HepG2 (cell line): ENCODE measurements at regions not wholly inside any gene's neighbourhood (a gene's known extent, or its start where the extent isn't known, plus 50 kb on each side); places are given as distances from the start of the nearest gene placed in this dataset.

Source experiments
- ATAC-seq: fragments of 200-7000 bp; cut with Tn5 transposase; 3 replicates; pipeline ENCODE4 v1.9.1; 2020; ENCODE audit warnings: mild to moderate bottlenecking, moderate library complexity
- BruUV-seq: library from RNA; stranded (reverse); fragments of 400-500 nt; replicated peaks from 2 replicates; lab custom pipeline; 2021; lab: Mats Ljungman, UMichigan
- CTCF ChIA-PET: fragments of 300-600 bp; formaldehyde crosslinking; extraction: SDS; loops from one replicate; lab custom pipeline; 2021; ENCODE audit warnings: low total read pairs, inconsistent platforms, low intra/inter-chr PET ratio; lab: Yijun Ruan, JAX
- POLR2A ChIA-PET: fragments of 350-600 bp; sonication (Branson Sonifier 250); formaldehyde crosslinking; loops from one replicate; lab custom pipeline; 2020; ENCODE audit warnings: antibody characterized with exemption, inconsistent platforms; lab: Yijun Ruan, JAX
- DNase-seq: peaks from one replicate; pipeline ENCODE4 v3.0.0-alpha.2; 2015; ENCODE audit warnings: low spot score
- FAIRE-seq: peaks from 3 replicates; lab custom pipeline; 2011; peaks lifted over from hg19 to GRCh38; lab: Jason Lieb, UNC
- H2AFZ ChIP-seq: one replicate; pipeline ENCODE4 v1.6.1; 2011; ENCODE audit warnings: low read length, inconsistent platforms
- H3K27ac ChIP-seq: fragments of 300-600 bp; 3 replicates; pipeline ENCODE4 v1.8.0; 2011; ENCODE audit warnings: mixed run types, mild to moderate bottlenecking, mixed read lengths, low read length, inconsistent platforms; ENCODE audit not compliant: insufficient read depth; ENCODE audit errors: extremely low read length
- H3K27me3 ChIP-seq, 2 experiments: fragments of 200-600 bp in 1 of 2; 2 replicates in 1 of 2; 3 replicates in 1 of 2; pipeline versions ENCODE4 v1.6.0 to v1.8.0; 2011; ENCODE audit warnings: low read length in 2 of 2, mild to moderate bottlenecking in 2 of 2, moderate library complexity in 2 of 2, inconsistent platforms in 1 of 2; ENCODE audit not compliant: insufficient read depth in 2 of 2, control insufficient read depth in 1 of 2
- H3K36me3 ChIP-seq, 2 experiments: fragments of 200-600 bp in 1 of 2; replicated peaks in 1 of 2; 2 replicates in 1 of 2; 3 replicates in 1 of 2; pipeline versions ENCODE4 v1.5.1 to v1.8.0; 2011; ENCODE audit warnings: low read length in 2 of 2, inconsistent platforms in 1 of 2; ENCODE audit not compliant: insufficient read depth in 2 of 2, control insufficient read depth in 1 of 2
- H3K4me1 ChIP-seq: 2 replicates; pipeline ENCODE4 v1.5.1; 2012; ENCODE audit warnings: low read length, inconsistent platforms; ENCODE audit not compliant: insufficient read depth
- H3K4me2 ChIP-seq: 2 replicates; pipeline ENCODE4 v1.6.0; 2011; ENCODE audit warnings: low read depth, low read length, inconsistent platforms
- H3K4me3 ChIP-seq, 3 experiments: fragments of 200-600 bp in 1 of 3; sonication (generic), shearing (Covaris generic) in 1 of 3; replicated peaks in 1 of 3; 2 replicates each; pipeline ENCODE4 v1.5.1; 2011 to 2016; ENCODE audit warnings: low read length in 3 of 3, inconsistent platforms in 2 of 3, low read depth in 2 of 3, mild to moderate bottlenecking in 2 of 3, control low read depth in 1 of 3, mixed read lengths in 1 of 3; ENCODE audit not compliant: insufficient read depth in 1 of 3
- H3K79me2 ChIP-seq: one replicate; pipeline ENCODE4 v1.6.1; 2011; ENCODE audit warnings: low read length, inconsistent platforms; ENCODE audit not compliant: insufficient read depth
- H3K9ac ChIP-seq: 2 replicates; pipeline ENCODE4 v1.6.0; 2011; ENCODE audit warnings: mild to moderate bottlenecking, low read depth, low read length, inconsistent platforms; ENCODE audit not compliant: insufficient read depth
- H3K9me3 ChIP-seq: 2 replicates; pipeline ENCODE4 v1.5.1; 2012; ENCODE audit warnings: mild to moderate bottlenecking, low read length
- H4K20me1 ChIP-seq: 2 replicates; pipeline ENCODE4 v1.6.0; 2011; ENCODE audit warnings: inconsistent platforms, mild to moderate bottlenecking, low read length, moderate library complexity; ENCODE audit not compliant: insufficient read depth
- ASH2L ChIP-seq: fragments of 300-600, 200-600 bp; sonication (generic); IDR thresholded peaks from 2 replicates; pipeline ENCODE4 v1.7.0; 2017; ENCODE audit warnings: low read depth, mild to moderate bottlenecking, moderate library complexity, mixed read lengths, low read length; ENCODE audit not compliant: insufficient read length
- NCOR1 ChIP-seq: fragments of 200-600 bp; sonication (generic); IDR thresholded peaks from 2 replicates; pipeline ENCODE4 v1.7.0; 2017; ENCODE audit warnings: antibody characterized with exemption, low read length, borderline replicate concordance
- NFKB2 ChIP-seq: sonication (generic); formaldehyde crosslinking; IDR thresholded peaks from 2 replicates; pipeline ENCODE4 v1.4.0; 2020; ENCODE audit warnings: missing genetic modification reagents, borderline replicate concordance
- SNAI1 ChIP-seq: sonication (generic); formaldehyde crosslinking; IDR thresholded peaks from 2 replicates; pipeline ENCODE4 v1.5.0; 2020; ENCODE audit warnings: mild to moderate bottlenecking, missing genetic modification reagents, borderline replicate concordance
- SP2 ChIP-seq: sonication (generic); formaldehyde crosslinking; IDR thresholded peaks from 2 replicates; pipeline ENCODE4 v1.5.1; 2020; ENCODE audit warnings: mild to moderate bottlenecking, missing genetic modification reagents
- STAT5B ChIP-seq: sonication (generic); formaldehyde crosslinking; IDR thresholded peaks from 2 replicates; pipeline ENCODE4 v1.4.0; 2020; ENCODE audit warnings: missing genetic modification reagents
- XRCC5 ChIP-seq: fragments of 200-400 bp; formaldehyde crosslinking; optimal IDR thresholded peaks from 2 replicates; pipeline ENCODE3; 2017; ENCODE audit warnings: mild to moderate bottlenecking, low read length
- ZNF207 ChIP-seq: fragments of 450-650 bp; IDR thresholded peaks from 2 replicates; pipeline ENCODE4 v1.6.1; 2016; ENCODE audit warnings: antibody characterized with exemption, borderline replicate concordance
- ZNF296 ChIP-seq: sonication (generic); formaldehyde crosslinking; conservative IDR thresholded peaks from 2 replicates; pipeline ENCODE4 v1.5.0; 2020; ENCODE audit warnings: mild to moderate bottlenecking, missing genetic modification reagents
- WGBS: methylation state at CpG from one replicate; pipeline ENCODE4 v1.1.6; 2017; ENCODE audit warnings: low lambda C conversion rate; 5-methylcytosine and 5-hydroxymethylcytosine counted together
- in situ Hi-C: cut with HindIII; loops from 2 replicates; pipeline ENCODE4 v1.10.0; 2017; ENCODE audit warnings: low pct_unique_long_range_greater_than_20kb; ENCODE audit not compliant: extremely low pct_ligation_motif_present
- intact Hi-C: fragments of 100-400 bp; cut with micrococcal nuclease; formaldehyde crosslinking; loops from one replicate; pipeline ENCODE4 v1.10.0; 2022; ENCODE audit not compliant: unreplicated experiment

DNA sequence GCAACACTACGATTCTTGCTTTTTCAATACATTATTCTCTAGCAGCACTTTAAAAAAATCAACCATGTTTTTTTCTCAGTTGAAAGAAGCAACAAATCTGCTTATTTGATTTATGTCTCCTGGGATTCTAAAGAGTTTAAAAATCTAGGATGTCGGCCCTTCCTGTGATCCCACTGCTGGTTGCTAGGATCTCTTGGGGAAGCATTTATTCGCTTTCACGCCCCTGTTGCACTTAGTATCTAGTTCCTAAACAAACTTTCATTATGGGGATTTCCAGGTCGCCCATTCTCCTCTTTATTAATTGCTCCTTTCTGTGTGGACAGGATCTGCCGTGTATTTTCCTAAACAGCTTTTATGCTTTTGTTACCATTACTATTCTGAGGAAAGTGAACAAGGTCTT, 313.5 kb downstream of the AGTPBP1 start:
- intact Hi-C loops: no loop called here
- Histone ChIP-seq H3K27me3 (peaks cover 2 to 33% of the 10 kb centered on the region in 2 experiments; a peak in 3 of 5 replicates), H3K36me3 (no peaks in the 10 kb centered on the region), H3K9me3 (no peaks in the 10 kb centered on the region), H3K4me3 (no peak overlapping the region), H3K4me1 (no peaks in the 10 kb centered on the region), H3K27ac (no peak overlapping the region), H3K79me2 (no peaks in the 10 kb centered on the region), H4K20me1 (no peaks in the 10 kb centered on the region), H2AFZ (no peak overlapping the region), H3K9ac (no peak overlapping the region), H3K4me2 (no peak overlapping the region)
- BruUV-seq: no TSS peak
- CTCF ChIA-PET: no interaction called here
- 3% methylated on average over 6 of the region's 6 CpGs for WGBS
- in situ Hi-C loops: no loop called here
- no peak for ATAC-seq
- no peak for DNase-seq
- no peak for FAIRE-seq
- POLR2A ChIA-PET: no interaction called here
- TF ChIP-seq XRCC5: no peak
- no peak for TF ChIP-seq ASH2L
- no peak for TF ChIP-seq NCOR1
- TF ChIP-seq ZNF207: no peak
- no peak for TF ChIP-seq STAT5B (CRISPR knock-in tag)

DNA sequence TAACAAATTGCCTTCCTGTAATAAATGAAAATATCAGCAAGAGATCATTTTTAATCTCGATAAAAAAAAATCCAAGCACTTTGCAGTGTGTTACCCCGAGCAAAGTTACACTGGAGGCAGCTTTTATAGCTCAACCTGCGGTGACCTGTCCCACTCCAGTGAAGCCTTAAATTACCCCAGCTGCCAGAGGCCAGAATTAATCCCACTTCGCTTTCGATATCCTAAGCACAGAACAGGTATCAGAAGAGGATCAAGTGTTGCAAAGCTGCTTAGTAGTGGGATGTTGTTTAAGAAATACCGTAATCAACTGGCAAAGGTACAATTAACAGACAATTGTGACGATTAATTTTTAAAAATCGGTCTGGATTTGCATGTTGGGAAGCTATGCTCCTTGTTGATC, 314.0 kb downstream of the AGTPBP1 start:
- Histone ChIP-seq H3K79me2 (no peaks in the 10 kb centered on the region), H3K4me1 (no peaks in the 10 kb centered on the region), H3K27me3 (peaks cover 2 to 33% of the 10 kb centered on the region in 2 experiments; a peak in 3 of 5 replicates), H2AFZ (no peak overlapping the region), H4K20me1 (no peaks in the 10 kb centered on the region), H3K36me3 (no peaks in the 10 kb centered on the region), H3K9me3 (no peaks in the 10 kb centered on the region), H3K9ac (no peak overlapping the region), H3K4me3 (no peak overlapping the region), H3K4me2 (no peak overlapping the region), H3K27ac (no peak overlapping the region)
- in situ Hi-C loops (no loop called here), intact Hi-C loops (no loop called here)
- FAIRE-seq: no peak
- ChIA-PET CTCF (no interaction called here), POLR2A (no interaction called here)
- WGBS: 15% methylated on average over 8 of the region's 8 CpGs
- no peak for DNase-seq
- TF ChIP-seq SP2 (CRISPR knock-in tag): no peak
- TF ChIP-seq NFKB2 (CRISPR knock-in tag): no peak
- TF ChIP-seq ZNF296 (CRISPR knock-in tag): no peak
- TF ChIP-seq SNAI1: no peak
- no peak for ATAC-seq
- no TSS peak for BruUV-seq
